Ectodermal cell (in vitro differentiated cells): ENCODE measurements at regions not wholly inside any gene's neighbourhood (a gene's known extent, or its start where the extent isn't known, plus 50 kb on each side); places are given as distances from the start of the nearest gene placed in this dataset.

Experiments used
- H3K27ac ChIP-seq: 2 replicates; pipeline ENCODE4 v1.7.0; 2013; ENCODE audit warnings: mild to moderate bottlenecking, low read depth, low read length; ENCODE audit not compliant: insufficient read depth, poor library complexity, severe bottlenecking
- H3K27me3 ChIP-seq: 2 replicates; pipeline ENCODE4 v1.7.0; 2013; ENCODE audit warnings: mild to moderate bottlenecking, low read length; ENCODE audit not compliant: insufficient read depth, control insufficient read depth, poor library complexity, severe bottlenecking
- H3K36me3 ChIP-seq: one replicate; pipeline ENCODE4 v1.7.0; 2013; ENCODE audit warnings: low read length; ENCODE audit not compliant: control insufficient read depth, insufficient read depth
- H3K4me1 ChIP-seq: one replicate; pipeline ENCODE4 v1.7.0; 2013; ENCODE audit warnings: low read length; ENCODE audit not compliant: control insufficient read depth, insufficient read depth
- H3K4me3 ChIP-seq: 2 replicates; pipeline ENCODE4 v1.7.0; 2013; ENCODE audit warnings: low read depth, low read length, control low read depth; ENCODE audit not compliant: insufficient read depth
- H3K9me3 ChIP-seq: 2 replicates; pipeline ENCODE4 v1.7.0; 2013; ENCODE audit warnings: mild to moderate bottlenecking, low read length, moderate library complexity; ENCODE audit not compliant: control insufficient read depth
- WGBS, 2 experiments: methylation state at CpG; one replicate each; pipeline ENCODE4 v1.1.7; 2013; ENCODE audit warnings: missing lambda C conversion rate in 2 of 2; 5-methylcytosine and 5-hydroxymethylcytosine counted together

DNA sequence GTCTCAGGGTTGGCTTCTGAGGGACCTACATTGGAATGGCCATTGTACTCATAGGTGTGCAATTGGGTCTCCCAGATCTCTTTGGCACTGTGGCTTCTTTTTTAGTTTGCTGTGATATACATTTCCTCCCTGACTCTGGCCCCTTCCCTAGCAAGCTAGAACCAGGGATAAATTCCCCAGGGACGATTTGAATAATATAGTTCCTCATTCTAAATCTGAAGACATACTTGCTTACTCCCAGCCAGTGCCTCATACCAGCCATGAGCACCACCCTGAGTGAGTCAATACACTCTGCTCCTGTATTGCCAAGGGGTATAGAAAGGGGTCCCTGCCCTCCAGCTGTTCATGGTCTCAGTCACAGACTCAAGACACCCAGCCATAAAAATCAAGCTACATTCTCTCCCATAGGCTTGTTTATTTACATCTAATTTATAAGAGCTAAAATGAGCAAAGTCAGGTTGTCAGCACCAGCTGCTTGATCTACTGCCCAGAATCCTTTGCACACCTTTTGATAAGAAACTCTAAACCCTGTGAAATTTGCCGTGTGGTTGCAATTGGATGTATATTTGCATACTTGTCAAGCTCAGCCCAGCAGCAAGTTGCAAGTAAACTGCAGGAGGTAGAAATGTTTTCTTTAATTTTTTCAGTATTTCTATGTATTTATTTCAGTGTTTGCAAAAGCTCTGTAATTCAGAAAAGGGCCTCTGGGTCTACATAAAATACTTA is 219.9 kb upstream of the IRX1 start:
- Histone ChIP-seq H3K4me3 (no peak overlapping the region), H3K4me1 (no peaks in the 10 kb centered on the region), H3K27me3 (no peaks in the 10 kb centered on the region), H3K36me3 (no peaks in the 10 kb centered on the region), H3K9me3 (no peaks in the 10 kb centered on the region), H3K27ac (no peak overlapping the region)
- WGBS, 2 experiments = 93 to 97% methylated on average over 2 of the region's 2 CpGs

DNA sequence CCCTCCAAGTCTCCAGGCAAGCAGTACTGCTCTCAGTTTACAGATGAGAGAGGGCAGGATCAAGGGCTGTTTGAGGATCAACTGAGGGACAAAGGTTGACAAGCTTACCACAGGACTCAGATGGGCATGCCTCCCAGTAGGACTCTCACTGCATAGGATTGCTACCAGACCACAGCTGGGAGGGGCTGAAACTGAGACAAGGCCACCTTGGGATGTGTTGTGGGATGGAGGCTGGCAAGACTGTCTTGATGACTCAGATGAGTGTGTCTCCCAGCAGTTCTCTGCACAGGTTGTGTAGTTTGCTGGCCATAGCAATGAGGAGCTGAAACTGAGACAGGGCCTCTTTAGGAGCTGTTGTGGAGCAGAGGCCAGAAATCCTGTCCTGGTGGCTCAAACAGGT is 222.2 kb upstream of the IRX1 start:
- Histone ChIP-seq H3K36me3 (no peaks in the 10 kb centered on the region), H3K4me1 (no peaks in the 10 kb centered on the region), H3K27me3 (no peaks in the 10 kb centered on the region), H3K4me3 (no peak overlapping the region), H3K9me3 (no peaks in the 10 kb centered on the region), H3K27ac (no peak overlapping the region)

DNA sequence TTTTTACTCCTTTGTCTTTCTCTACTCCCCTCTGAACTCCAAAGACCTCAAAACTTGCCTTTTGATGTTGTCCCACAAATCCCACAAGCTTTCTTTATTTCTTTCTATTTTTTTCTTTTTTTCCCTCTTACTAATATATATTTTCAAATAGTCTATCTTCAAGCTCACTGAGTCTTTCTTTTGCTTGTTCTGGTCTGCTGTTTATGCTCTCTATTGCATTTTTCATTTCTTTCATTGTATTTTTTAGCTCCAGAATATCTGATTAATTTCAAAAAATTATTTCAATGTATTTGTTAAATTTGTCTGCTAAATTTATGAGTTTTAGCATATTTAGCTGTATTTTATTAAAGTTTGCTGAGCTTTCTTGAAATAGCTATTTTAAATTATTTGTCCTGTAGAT is 223.3 kb upstream of the IRX1 start:
- H3K9me3 ChIP-seq = no peaks in the 10 kb centered on the region
- no peak overlapping the region for H3K27ac ChIP-seq
- no peaks in the 10 kb centered on the region for H3K27me3 ChIP-seq
- H3K36me3 ChIP-seq = no peaks in the 10 kb centered on the region
- H3K4me3 ChIP-seq = no peak overlapping the region
- no peaks in the 10 kb centered on the region for H3K4me1 ChIP-seq

DNA sequence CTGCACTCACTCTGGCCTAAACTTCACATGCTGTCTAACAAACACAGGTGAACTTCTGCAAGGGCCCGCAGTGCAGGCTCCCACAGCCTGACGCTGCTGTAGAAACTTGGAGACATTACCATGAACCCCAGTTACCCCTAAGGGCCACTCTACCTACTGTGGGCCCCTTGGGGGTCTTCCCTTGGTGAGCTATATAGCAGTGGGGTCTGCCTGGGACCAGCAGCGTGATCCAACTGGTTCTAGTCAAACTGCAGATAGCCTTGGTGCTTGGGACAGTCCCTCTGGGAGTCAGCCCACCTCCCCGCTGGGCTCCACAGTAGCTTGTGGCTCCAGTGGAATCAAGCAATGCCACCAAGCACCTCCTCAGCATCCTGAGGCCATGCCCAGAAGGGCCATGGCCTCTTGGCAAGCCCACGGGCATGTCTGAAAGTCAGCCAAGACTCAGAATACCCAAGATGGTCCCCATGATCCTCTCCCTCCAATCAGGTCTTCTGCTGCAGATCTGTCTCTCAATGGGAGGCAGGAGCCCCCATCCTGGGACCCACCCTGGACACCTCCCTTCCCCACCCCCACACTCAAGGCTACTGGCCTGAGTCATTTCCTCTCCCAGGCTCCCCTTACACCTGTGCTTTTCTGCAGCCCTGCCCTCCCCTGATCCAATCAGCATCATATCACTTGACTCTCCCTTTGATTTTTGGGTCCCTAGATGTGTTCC is 230.0 kb upstream of the IRX1 start:
- no peaks in the 10 kb centered on the region for H3K4me1 ChIP-seq
- no peak overlapping the region for H3K4me3 ChIP-seq
- no peaks in the 10 kb centered on the region for H3K36me3 ChIP-seq
- H3K9me3 ChIP-seq = no peaks in the 10 kb centered on the region
- H3K27ac ChIP-seq = no peak overlapping the region
- WGBS, 2 experiments = 95 to 96% methylated on average over 5 of the region's 5 CpGs
- no peaks in the 10 kb centered on the region for H3K27me3 ChIP-seq

DNA sequence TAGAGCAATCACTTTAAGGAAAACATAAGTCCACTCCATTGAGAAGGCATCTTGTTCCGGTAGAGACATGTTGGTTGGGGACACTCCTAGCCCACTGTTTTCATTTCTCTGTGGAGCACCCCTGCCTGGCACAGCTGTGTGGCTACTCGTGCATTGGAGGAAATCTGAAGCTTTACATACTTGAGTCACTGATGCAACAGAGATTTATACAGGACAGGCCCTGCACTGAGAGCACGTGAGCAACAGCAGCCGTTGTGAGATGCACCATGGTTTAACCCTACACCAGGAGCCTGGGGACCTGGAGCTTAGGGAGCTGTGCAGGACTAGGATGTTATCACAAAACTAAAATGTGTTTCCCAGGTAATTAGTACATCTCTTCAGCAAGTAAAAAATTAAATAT is 230.7 kb upstream of the IRX1 start:
- Histone ChIP-seq H3K4me3 (no peak overlapping the region), H3K4me1 (no peaks in the 10 kb centered on the region), H3K27me3 (no peaks in the 10 kb centered on the region), H3K9me3 (no peaks in the 10 kb centered on the region), H3K36me3 (no peaks in the 10 kb centered on the region), H3K27ac (no peak overlapping the region)
- WGBS, 2 experiments = 88 to 92% methylated on average over 4 of the region's 4 CpGs

DNA sequence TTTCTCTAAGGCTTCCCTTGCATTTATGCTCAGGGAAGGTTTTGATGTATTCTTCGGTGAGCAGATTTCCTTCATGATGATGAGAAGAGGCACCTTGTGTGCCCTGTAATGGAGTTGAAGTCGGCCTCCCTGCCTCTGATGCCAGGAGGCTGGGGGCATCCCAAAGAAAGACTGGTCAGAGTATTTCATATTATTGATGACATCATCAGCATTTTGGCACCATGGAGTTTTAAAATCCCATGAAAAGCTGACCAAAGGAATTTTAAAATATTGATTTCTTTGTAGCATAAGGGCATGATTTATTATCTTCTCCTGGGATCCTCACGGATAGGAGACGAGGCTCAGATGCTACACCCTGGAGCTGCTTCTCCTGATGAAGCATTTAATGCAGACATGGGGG is 231.2 kb upstream of the IRX1 start:
- Histone ChIP-seq H3K27ac (no peak overlapping the region), H3K36me3 (no peaks in the 10 kb centered on the region), H3K4me3 (no peak overlapping the region), H3K9me3 (no peaks in the 10 kb centered on the region), H3K4me1 (no peaks in the 10 kb centered on the region), H3K27me3 (no peaks in the 10 kb centered on the region)
- 93 to 95% methylated on average over 4 of the region's 4 CpGs for WGBS, 2 experiments

DNA sequence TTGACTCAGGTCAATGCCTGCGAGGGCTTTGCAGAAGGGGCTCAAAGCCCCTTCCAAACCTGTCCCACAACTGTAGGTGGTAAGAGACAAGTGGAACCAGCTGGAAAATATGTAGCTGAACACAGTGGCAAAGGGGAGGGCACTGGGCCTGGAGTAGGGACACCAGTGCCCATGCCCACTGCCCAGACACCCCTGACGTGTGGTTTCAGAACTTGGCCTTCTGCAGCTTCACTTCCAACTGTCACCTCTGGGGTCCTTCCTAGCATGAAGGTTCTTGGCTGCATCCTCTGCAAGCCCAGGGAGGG is 233.1 kb upstream of the IRX1 start:
- H3K36me3 ChIP-seq = no peaks in the 10 kb centered on the region
- no peak overlapping the region for H3K27ac ChIP-seq
- no peak overlapping the region for H3K4me3 ChIP-seq
- H3K9me3 ChIP-seq = no peaks in the 10 kb centered on the region
- no peaks in the 10 kb centered on the region for H3K4me1 ChIP-seq
- 88 to 93% methylated on average over 2 of the region's 2 CpGs for WGBS, 2 experiments
- H3K27me3 ChIP-seq = no peaks in the 10 kb centered on the region

DNA sequence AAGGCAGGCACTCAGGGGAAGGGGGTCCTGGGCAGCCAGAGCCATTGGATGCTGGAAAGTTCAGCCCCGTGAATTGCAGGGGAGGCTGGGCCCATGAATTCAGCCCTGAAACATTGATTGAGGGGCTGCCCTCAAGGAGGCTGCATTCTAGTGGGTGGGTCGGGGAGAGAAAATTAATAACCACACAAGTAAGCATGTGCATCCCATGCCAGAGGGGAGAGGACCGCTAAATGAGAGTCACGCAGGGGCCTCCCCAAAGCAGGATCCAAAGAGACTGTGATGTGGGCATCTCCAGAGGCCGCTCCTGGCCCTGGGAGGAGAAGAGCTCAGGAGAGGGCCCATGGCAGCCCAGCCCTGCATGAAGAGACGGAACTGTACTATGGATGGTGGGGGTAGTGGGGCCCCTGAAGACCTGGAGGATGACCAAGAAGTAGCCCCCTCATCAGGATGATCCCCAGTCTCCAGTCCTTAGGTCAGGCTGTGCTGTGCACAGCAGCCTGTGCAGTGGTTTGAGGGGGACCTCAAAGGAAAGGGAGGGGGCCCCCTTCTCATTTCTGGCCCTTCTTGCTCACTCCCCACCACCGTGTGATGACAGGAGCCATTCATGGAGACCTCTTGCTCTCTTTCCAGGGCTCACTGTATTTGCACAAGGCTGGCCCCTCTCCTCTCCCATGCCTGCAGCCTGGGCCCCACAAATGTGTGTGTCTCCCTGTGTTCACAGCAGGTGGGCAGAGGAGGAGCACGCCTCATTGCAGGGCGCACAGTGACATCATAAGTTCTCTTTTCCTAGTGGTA is 233.6 kb upstream of the IRX1 start:
- Histone ChIP-seq H3K27me3 (no peaks in the 10 kb centered on the region), H3K4me1 (no peaks in the 10 kb centered on the region), H3K9me3 (no peaks in the 10 kb centered on the region), H3K27ac (no peak overlapping the region), H3K36me3 (no peaks in the 10 kb centered on the region), H3K4me3 (no peak overlapping the region)
- WGBS, 2 experiments = 91 to 92% methylated on average over 9 of the region's 9 CpGs

DNA sequence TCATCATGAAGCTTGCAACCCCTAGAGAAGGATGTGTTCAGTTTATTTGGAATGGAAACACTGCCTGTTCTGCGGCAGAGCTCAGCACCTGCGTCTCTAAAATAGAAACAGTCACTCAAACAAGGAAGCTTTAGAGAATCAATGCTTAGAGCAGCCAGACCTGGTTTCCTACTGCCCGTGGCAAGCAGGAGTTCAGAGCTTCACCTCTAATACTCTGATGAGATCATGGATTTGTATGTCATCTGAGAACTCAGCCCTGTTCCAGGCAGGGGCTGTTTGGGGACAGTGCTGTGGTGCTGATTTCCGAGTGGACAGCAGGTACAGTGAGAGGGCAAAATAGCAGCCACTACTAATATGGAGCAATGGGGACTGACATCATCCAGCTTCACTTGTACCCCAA is 236.0 kb upstream of the IRX1 start:
- Histone ChIP-seq H3K36me3 (no peaks in the 10 kb centered on the region), H3K4me3 (no peak overlapping the region), H3K4me1 (no peaks in the 10 kb centered on the region), H3K9me3 (no peaks in the 10 kb centered on the region), H3K27me3 (no peaks in the 10 kb centered on the region), H3K27ac (no peak overlapping the region)
- 88 to 95% methylated on average over 4 of the region's 4 CpGs for WGBS, 2 experiments

DNA sequence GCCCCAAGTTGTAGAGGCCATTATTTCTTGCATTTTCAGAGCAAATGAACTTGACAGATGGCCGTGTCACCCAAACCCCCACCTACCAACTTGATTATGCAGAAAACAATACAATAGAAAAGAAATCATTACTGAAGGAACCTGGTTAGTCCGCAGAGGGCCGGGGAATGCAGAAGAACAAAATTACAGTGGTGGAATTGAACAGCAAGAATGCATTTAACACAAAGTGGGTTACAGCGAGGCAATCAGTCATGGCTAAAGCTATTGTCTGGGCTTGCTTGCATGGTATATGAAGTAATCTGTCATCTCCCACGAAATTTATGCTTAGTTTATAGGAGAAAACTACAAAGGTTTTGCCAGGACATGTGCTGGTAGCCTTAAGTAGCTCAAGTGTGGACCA is 238.3 kb upstream of the IRX1 start:
- Histone ChIP-seq H3K27ac (no peak overlapping the region), H3K4me3 (no peak overlapping the region), H3K36me3 (no peaks in the 10 kb centered on the region), H3K4me1 (no peaks in the 10 kb centered on the region), H3K27me3 (no peaks in the 10 kb centered on the region), H3K9me3 (no peaks in the 10 kb centered on the region)
- WGBS, 2 experiments = 92 to 95% methylated on average over 5 of the region's 5 CpGs
